ENCODE measurements at regions not wholly inside any gene's neighbourhood (a gene's known extent, or its start where the extent isn't known, plus 50 kb on each side); places are given as distances from the start of the nearest gene placed in this dataset.

DNA sequence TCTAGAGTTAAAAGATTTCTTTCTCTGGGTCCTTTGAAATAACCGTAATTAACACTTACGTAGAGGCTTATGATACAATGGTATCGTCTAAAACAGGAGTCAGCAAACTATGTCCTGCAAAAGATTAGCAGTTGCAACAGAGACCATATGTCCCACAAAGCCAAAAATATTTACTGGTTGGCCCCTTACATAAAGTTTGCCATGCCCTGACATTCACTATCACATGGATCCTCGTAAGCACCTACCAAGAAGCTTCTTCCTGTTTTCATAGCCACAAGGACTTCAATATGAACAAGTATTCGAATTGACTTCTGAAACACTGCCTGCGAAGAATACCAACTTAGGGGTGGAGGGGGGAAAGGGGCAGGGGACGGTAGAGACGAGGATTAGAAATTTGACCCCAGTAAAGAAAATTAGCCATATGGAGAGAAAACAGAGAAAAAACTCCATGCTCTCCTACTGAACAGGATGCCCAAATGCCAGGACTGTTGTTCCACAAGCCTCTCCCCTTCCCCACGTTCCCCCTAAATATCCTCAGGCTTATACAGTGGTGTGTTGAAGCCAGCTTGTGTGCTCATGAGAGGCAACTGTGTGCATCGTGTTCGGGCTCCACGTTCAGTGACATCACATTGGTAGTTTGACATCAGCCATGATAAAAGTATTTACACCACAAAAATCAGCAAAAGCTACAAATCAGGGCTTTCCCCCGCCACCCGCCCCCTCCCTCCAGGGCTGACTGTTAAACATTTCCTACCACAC lies 144.1 kb upstream of the HES1 start:
- TF ChIP-seq POLR2A (IDR thresholded peaks at IDR 0.05), result no peak
- TF ChIP-seq, protein P1, sequence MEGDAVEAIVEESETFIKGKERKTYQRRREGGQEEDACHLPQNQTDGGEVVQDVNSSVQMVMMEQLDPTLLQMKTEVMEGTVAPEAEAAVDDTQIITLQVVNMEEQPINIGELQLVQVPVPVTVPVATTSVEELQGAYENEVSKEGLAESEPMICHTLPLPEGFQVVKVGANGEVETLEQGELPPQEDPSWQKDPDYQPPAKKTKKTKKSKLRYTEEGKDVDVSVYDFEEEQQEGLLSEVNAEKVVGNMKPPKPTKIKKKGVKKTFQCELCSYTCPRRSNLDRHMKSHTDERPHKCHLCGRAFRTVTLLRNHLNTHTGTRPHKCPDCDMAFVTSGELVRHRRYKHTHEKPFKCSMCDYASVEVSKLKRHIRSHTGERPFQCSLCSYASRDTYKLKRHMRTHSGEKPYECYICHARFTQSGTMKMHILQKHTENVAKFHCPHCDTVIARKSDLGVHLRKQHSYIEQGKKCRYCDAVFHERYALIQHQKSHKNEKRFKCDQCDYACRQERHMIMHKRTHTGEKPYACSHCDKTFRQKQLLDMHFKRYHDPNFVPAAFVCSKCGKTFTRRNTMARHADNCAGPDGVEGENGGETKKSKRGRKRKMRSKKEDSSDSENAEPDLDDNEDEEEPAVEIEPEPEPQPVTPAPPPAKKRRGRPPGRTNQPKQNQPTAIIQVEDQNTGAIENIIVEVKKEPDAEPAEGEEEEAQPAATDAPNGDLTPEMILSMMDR (IDR thresholded peaks at IDR 0.05), result no peak

Measured in esophagus squamous epithelium (tissue), 4 donors.